SK-N-SH (cell line): ENCODE measurements at regions not wholly inside any gene's neighbourhood (a gene's known extent, or its start where the extent isn't known, plus 50 kb on each side); places are given as distances from the start of the nearest gene placed in this dataset.

Experiments used
- CTCF ChIA-PET: fragments of 300-600, 350-600 bp; formaldehyde crosslinking; extraction: SDS; loops from one replicate; lab custom pipeline; 2021; lab: Yijun Ruan, JAX
- POLR2A ChIA-PET: fragments of 350-600 bp; sonication (Branson Sonifier 250); formaldehyde crosslinking; extraction: SDS; loops from one replicate; lab custom pipeline; 2020; ENCODE audit warnings: antibody characterized with exemption, inconsistent platforms; lab: Yijun Ruan, JAX
- DNase-seq: peaks from one replicate; pipeline ENCODE4 v3.0.0; 2012
- H2AFZ ChIP-seq: fragments of 200-600 bp; sonication (generic); 2 replicates; pipeline ENCODE4 v1.8.1; 2016; ENCODE audit warnings: antibody characterized with exemption, mild to moderate bottlenecking, low read depth
- H3F3A ChIP-seq: fragments of 200-600 bp; sonication (generic); replicated peaks from 2 replicates; pipeline ENCODE3; 2016; ENCODE audit warnings: antibody characterized with exemption, mild to moderate bottlenecking; ENCODE audit not compliant: insufficient read depth
- H3K27ac ChIP-seq, 2 experiments: fragments of 200-500 bp in 1 of 2; fragments of 200-600 bp in 1 of 2; sonication (Bioruptor generic) in 1 of 2; sonication (generic), shearing (Covaris generic) in 1 of 2; 2 replicates each; pipeline versions ENCODE4 v1.5.1 to v1.6.1; 2014 to 2016; ENCODE audit warnings: low read depth in 2 of 2, inconsistent platforms in 1 of 2, low read length in 1 of 2, mild to moderate bottlenecking in 1 of 2, mixed read lengths in 1 of 2
- H3K27me3 ChIP-seq: fragments of 200-600 bp; sonication (generic), shearing (Covaris generic); 2 replicates; pipeline ENCODE4 v1.6.1; 2016; ENCODE audit warnings: mixed run types; ENCODE audit not compliant: insufficient read depth
- H3K36me3 ChIP-seq, 2 experiments: fragments of 200-500 bp in 1 of 2; fragments of 200-600 bp in 1 of 2; sonication (Bioruptor generic) in 1 of 2; sonication (generic) in 1 of 2; replicated peaks in 1 of 2; 2 replicates each; pipeline versions ENCODE3 to v1.5.1; 2014 to 2016; ENCODE audit warnings: low read length in 1 of 2, mild to moderate bottlenecking in 1 of 2; ENCODE audit not compliant: insufficient read depth in 2 of 2, control insufficient read depth in 1 of 2
- H3K4me1 ChIP-seq, 2 experiments: fragments of 200-500 bp in 1 of 2; fragments of 200-600 bp in 1 of 2; sonication (Bioruptor generic) in 1 of 2; sonication (generic), shearing (Covaris generic) in 1 of 2; 2 replicates each; pipeline versions ENCODE4 v1.5.1 to v1.6.1; 2014 to 2016; ENCODE audit warnings: low read depth in 1 of 2, low read length in 1 of 2, mixed run types in 1 of 2; ENCODE audit not compliant: insufficient read depth in 2 of 2, control insufficient read depth in 1 of 2
- H3K4me2 ChIP-seq: fragments of 200-600 bp; sonication (generic), shearing (Covaris generic); 2 replicates; pipeline ENCODE4 v1.6.1; 2017; ENCODE audit warnings: mixed run types
- H3K4me3 ChIP-seq, 2 experiments: fragments of 200-500 bp in 1 of 2; fragments of 200-600 bp in 1 of 2; sonication (Bioruptor generic) in 1 of 2; sonication (generic), shearing (Covaris generic) in 1 of 2; 2 replicates each; pipeline versions ENCODE4 v1.5.1 to v1.8.1; 2014 to 2016; ENCODE audit warnings: low read depth in 2 of 2, inconsistent platforms in 1 of 2, low read length in 1 of 2, mild to moderate bottlenecking in 1 of 2, mixed read lengths in 1 of 2, moderate library complexity in 1 of 2
- H3K79me2 ChIP-seq: fragments of 200-600 bp; sonication (generic); 2 replicates; pipeline ENCODE4 v1.8.1; 2017; ENCODE audit warnings: mild to moderate bottlenecking; ENCODE audit not compliant: insufficient read depth
- H3K9ac ChIP-seq: fragments of 200-600 bp; sonication (generic); 2 replicates; pipeline ENCODE4 v1.6.1; 2017; ENCODE audit warnings: mixed run types
- H3K9me2 ChIP-seq: fragments of 200-600 bp; sonication (generic); 2 replicates; pipeline ENCODE4 v1.6.1; 2017; ENCODE audit warnings: mixed run types
- H3K9me3 ChIP-seq: fragments of 200-600 bp; sonication (generic); 2 replicates; pipeline ENCODE4 v1.6.1; 2017; ENCODE audit warnings: mixed run types, mild to moderate bottlenecking, moderate library complexity
- H4K20me1 ChIP-seq: fragments of 200-600 bp; sonication (generic); 2 replicates; pipeline ENCODE4 v1.6.1; 2017; ENCODE audit warnings: mild to moderate bottlenecking, mixed run types; ENCODE audit not compliant: insufficient read depth
- ELF1 ChIP-seq: IDR thresholded peaks from 2 replicates; pipeline ENCODE4 v1.4.0; 2012
- EP300 ChIP-seq, 2 experiments: IDR thresholded peaks; 2 replicates each; pipeline versions ENCODE4 v1.4.0 to v1.6.1; 2012; ENCODE audit warnings: borderline replicate concordance in 1 of 2, low read depth in 1 of 2, low read length in 1 of 2
- FOXJ3 ChIP-seq: sonication (generic); formaldehyde crosslinking; IDR thresholded peaks from 2 replicates; pipeline ENCODE4 v1.5.1; 2020; ENCODE audit warnings: mild to moderate bottlenecking, missing genetic modification reagents
- FOXM1 ChIP-seq: IDR thresholded peaks from 2 replicates; pipeline ENCODE4 v1.4.0; 2012; ENCODE audit warnings: low read depth, mild to moderate bottlenecking
- GATA2 ChIP-seq: sonication (generic); formaldehyde crosslinking; IDR thresholded peaks from 2 replicates; pipeline ENCODE4 v1.5.0; 2020; ENCODE audit warnings: mild to moderate bottlenecking, missing genetic modification reagents
- MEF2A ChIP-seq: IDR thresholded peaks from 2 replicates; pipeline ENCODE4 v1.4.0; 2012; ENCODE audit warnings: low read depth, borderline replicate concordance
- MXI1 ChIP-seq: IDR thresholded peaks from 2 replicates; pipeline ENCODE4 v1.6.1; 2012; ENCODE audit warnings: mild to moderate bottlenecking, low read depth, low read length, improper control_type of control experiment
- NFIC ChIP-seq: IDR thresholded peaks from 2 replicates; pipeline ENCODE4 v1.4.0; 2012; ENCODE audit warnings: borderline replicate concordance
- NRF1 ChIP-seq: IDR thresholded peaks from 2 replicates; pipeline ENCODE4 v1.6.1; 2012; ENCODE audit warnings: low read depth, mild to moderate bottlenecking, low read length
- RCOR1 ChIP-seq: fragments of 150-350 bp; IDR thresholded peaks from 2 replicates; pipeline ENCODE4 v1.6.1; 2017; ENCODE audit warnings: antibody characterized with exemption, low read length
- RFX5 ChIP-seq: IDR thresholded peaks from 2 replicates; pipeline ENCODE4 v1.6.1; 2012; ENCODE audit warnings: mild to moderate bottlenecking, improper control_type of control experiment, low read length
- RXRA ChIP-seq: IDR thresholded peaks from 2 replicates; pipeline ENCODE4 v1.4.0; 2012; ENCODE audit warnings: low read depth, mild to moderate bottlenecking, borderline replicate concordance
- TAF1 ChIP-seq: IDR thresholded peaks from 2 replicates; pipeline ENCODE4 v1.6.1; 2012; ENCODE audit warnings: low read depth, mild to moderate bottlenecking, low read length, moderate library complexity, borderline replicate concordance
- TCF12 ChIP-seq: IDR thresholded peaks from 2 replicates; pipeline ENCODE4 v1.4.0; 2012
- TEAD4 ChIP-seq: IDR thresholded peaks from 2 replicates; pipeline ENCODE4 v1.4.0; 2012; ENCODE audit warnings: mild to moderate bottlenecking, borderline replicate concordance; ENCODE audit not compliant: insufficient read depth
- WGBS: methylation state at CpG from one replicate; pipeline ENCODE4 v1.1.6; 2017; ENCODE audit warnings: low lambda C conversion rate; 5-methylcytosine and 5-hydroxymethylcytosine counted together
- TF ChIP-seq, protein P1 (sequence below): fragments of 150-350 bp; IDR thresholded peaks from 2 replicates; pipeline ENCODE4 v1.6.1; 2016; ENCODE audit warnings: mild to moderate bottlenecking, low read depth, low read length
- TF ChIP-seq, protein P2 (sequence below): IDR thresholded peaks from 2 replicates; pipeline ENCODE4 v1.4.0; 2012; ENCODE audit warnings: low read depth
- TF ChIP-seq, protein P3 (sequence below): fragments of 150-350 bp; IDR thresholded peaks from 2 replicates; pipeline ENCODE4 v1.6.1; 2017; ENCODE audit warnings: antibody characterized with exemption, low read length, low read depth, borderline replicate concordance
- TF ChIP-seq, protein P4 (sequence below): IDR thresholded peaks from 2 replicates; pipeline ENCODE4 v1.4.0; 2012; ENCODE audit warnings: low read depth, borderline replicate concordance

DNA sequence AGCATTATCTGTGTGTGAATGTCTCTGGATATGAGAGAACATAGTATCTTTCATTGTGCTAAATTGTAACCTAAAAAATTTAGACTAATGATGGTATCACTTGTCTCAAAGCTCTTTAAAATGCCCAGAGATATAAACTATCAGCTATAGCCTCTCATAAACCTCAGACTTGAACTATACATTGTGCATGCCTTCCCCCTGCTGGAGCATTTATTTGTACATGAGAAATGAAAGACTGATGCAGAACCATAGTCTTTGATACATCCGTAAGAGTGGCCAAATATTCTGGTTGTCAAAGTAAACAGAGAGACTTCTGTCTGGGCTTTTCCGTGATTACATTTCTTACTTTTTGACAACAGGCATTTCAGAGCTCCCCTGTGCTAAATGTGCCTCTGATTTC, 71.9 kb upstream of the CCDC68 start:
- no peak overlapping the region for H3K9ac ChIP-seq
- POLR2A ChIA-PET, result no interaction called here
- no peaks in the 10 kb centered on the region for H3K36me3 ChIP-seq
- peaks cover 17% of the 10 kb centered on the region for H3F3A ChIP-seq
- H2AFZ ChIP-seq, result no peak overlapping the region
- H3K4me2 ChIP-seq, result no peak overlapping the region
- H3K27ac ChIP-seq, result no peak overlapping the region
- no peaks in the 10 kb centered on the region for H3K79me2 ChIP-seq
- no peaks in the 10 kb centered on the region for H3K9me2 ChIP-seq
- TF ChIP-seq FOXM1, result no peak
- TF ChIP-seq MXI1, result no peak
- TF ChIP-seq RXRA, result no peak
- TF ChIP-seq, protein P1, sequence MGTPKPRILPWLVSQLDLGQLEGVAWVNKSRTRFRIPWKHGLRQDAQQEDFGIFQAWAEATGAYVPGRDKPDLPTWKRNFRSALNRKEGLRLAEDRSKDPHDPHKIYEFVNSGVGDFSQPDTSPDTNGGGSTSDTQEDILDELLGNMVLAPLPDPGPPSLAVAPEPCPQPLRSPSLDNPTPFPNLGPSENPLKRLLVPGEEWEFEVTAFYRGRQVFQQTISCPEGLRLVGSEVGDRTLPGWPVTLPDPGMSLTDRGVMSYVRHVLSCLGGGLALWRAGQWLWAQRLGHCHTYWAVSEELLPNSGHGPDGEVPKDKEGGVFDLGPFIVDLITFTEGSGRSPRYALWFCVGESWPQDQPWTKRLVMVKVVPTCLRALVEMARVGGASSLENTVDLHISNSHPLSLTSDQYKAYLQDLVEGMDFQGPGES, result no peak
- TF ChIP-seq NFIC, result no peak
- no peak for TF ChIP-seq MEF2A
- no peak for TF ChIP-seq GATA2 (CRISPR knock-in tag)
- TF ChIP-seq, protein P2, sequence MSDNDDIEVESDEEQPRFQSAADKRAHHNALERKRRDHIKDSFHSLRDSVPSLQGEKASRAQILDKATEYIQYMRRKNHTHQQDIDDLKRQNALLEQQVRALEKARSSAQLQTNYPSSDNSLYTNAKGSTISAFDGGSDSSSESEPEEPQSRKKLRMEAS, result no peak
- TF ChIP-seq, protein P3, sequence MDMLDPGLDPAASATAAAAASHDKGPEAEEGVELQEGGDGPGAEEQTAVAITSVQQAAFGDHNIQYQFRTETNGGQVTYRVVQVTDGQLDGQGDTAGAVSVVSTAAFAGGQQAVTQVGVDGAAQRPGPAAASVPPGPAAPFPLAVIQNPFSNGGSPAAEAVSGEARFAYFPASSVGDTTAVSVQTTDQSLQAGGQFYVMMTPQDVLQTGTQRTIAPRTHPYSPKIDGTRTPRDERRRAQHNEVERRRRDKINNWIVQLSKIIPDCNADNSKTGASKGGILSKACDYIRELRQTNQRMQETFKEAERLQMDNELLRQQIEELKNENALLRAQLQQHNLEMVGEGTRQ, result no peak
- TF ChIP-seq NRF1, result no peak
- TF ChIP-seq FOXJ3 (CRISPR knock-in tag), result no peak
- TF ChIP-seq TAF1, result no peak
- TF ChIP-seq RCOR1, result no peak
- no peak for TF ChIP-seq ELF1
- TF ChIP-seq, protein P4, sequence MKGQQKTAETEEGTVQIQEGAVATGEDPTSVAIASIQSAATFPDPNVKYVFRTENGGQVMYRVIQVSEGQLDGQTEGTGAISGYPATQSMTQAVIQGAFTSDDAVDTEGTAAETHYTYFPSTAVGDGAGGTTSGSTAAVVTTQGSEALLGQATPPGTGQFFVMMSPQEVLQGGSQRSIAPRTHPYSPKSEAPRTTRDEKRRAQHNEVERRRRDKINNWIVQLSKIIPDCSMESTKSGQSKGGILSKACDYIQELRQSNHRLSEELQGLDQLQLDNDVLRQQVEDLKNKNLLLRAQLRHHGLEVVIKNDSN, result no peak
- no peak for TF ChIP-seq TEAD4
- no peak for TF ChIP-seq RFX5
- no peak for TF ChIP-seq TCF12
- TF ChIP-seq EP300 (IDR thresholded peaks at IDR 0.05; ENCODE audit: borderline replicate concordance in 1 of 2, low read depth in 1 of 2, low read length in 1 of 2), result no peak
- TF ChIP-seq, all 33 proteins: peak for 0
- WGBS, result 83% methylated on average over 2 of the region's 2 CpGs
- H3K9me3 ChIP-seq, result no peaks in the 10 kb centered on the region
- H3K27me3 ChIP-seq, result no peaks in the 10 kb centered on the region
- no peaks in the 10 kb centered on the region; a peak in 1 of 4 replicates for H3K4me1 ChIP-seq
- CTCF ChIA-PET, result no interaction called here
- no peak for DNase-seq
- H4K20me1 ChIP-seq, result no peaks in the 10 kb centered on the region
- no peak overlapping the region for H3K4me3 ChIP-seq
